CD4-positive, alpha-beta memory T cell (primary cell): ENCODE measurements at regions not wholly inside any gene's neighbourhood (a gene's known extent, or its start where the extent isn't known, plus 50 kb on each side); places are given as distances from the start of the nearest gene placed in this dataset.
"Not testable (repeated sequence)": the region's sequence is repeated elsewhere in the genome, so short reads cannot be mapped to it uniquely, and the experiment has no call there.

Source experiments
- CTCF ChIA-PET: fragments of 350-600 bp; sonication (Branson Sonifier 250); formaldehyde crosslinking; loops from one replicate; lab custom pipeline; 2021; ENCODE audit warnings: inconsistent platforms; ENCODE audit not compliant: partially characterized antibody; lab: Charles Lee
- POLR2A ChIA-PET: fragments of 350-600 bp; sonication (Branson Sonifier 250); formaldehyde crosslinking; loops from one replicate; lab custom pipeline; 2021; ENCODE audit not compliant: partially characterized antibody; lab: Charles Lee
- DNase-seq, 5 donors: peaks; one replicate each; pipeline versions ENCODE4 v3.0.0 to v3.0.0-alpha.2; 2020 to 2022; ENCODE audit warnings: mixed read lengths in 1 of 5
- H3K27ac ChIP-seq: one replicate; pipeline ENCODE4 v1.7.0; 2013; ENCODE audit warnings: low read depth, low read length
- H3K27me3 ChIP-seq: 2 replicates; pipeline ENCODE4 v1.7.0; 2013; ENCODE audit warnings: mild to moderate bottlenecking, low read length, moderate library complexity; ENCODE audit not compliant: insufficient read depth
- H3K36me3 ChIP-seq: 2 replicates; pipeline ENCODE4 v1.7.0; 2013; ENCODE audit warnings: mild to moderate bottlenecking, low read length, moderate library complexity; ENCODE audit not compliant: insufficient read depth
- H3K4me1 ChIP-seq: 2 replicates; pipeline ENCODE4 v1.7.0; 2013; ENCODE audit warnings: mild to moderate bottlenecking, low read length, moderate library complexity; ENCODE audit not compliant: insufficient read depth
- H3K4me3 ChIP-seq, 2 donors: one replicate each; pipeline ENCODE4 v1.7.0; 2013; ENCODE audit warnings: low read length in 2 of 2, mild to moderate bottlenecking in 1 of 2
- H3K9me3 ChIP-seq, 2 donors: one replicate each; pipeline ENCODE4 v1.7.0; 2013; ENCODE audit warnings: low read length in 2 of 2, control low read depth in 1 of 2; ENCODE audit not compliant: control insufficient read depth in 1 of 2
- H3K27ac Mint-ChIP-seq, 7 donors: one replicate each; pipeline ENCODE4 v1.8.0; 2020 to 2021; ENCODE audit warnings: mixed read lengths in 7 of 7, mild to moderate bottlenecking in 6 of 7, inconsistent platforms in 3 of 7, moderate library complexity in 3 of 7
- H3K27me3 Mint-ChIP-seq, 2 donors: one replicate each; pipeline ENCODE4 v1.8.0; 2020 to 2021; ENCODE audit warnings: mixed read lengths in 2 of 2
- H3K36me3 Mint-ChIP-seq, 2 donors: one replicate each; pipeline ENCODE4 v1.8.0; 2020 to 2021; ENCODE audit warnings: mixed read lengths in 2 of 2, inconsistent platforms in 1 of 2, mild to moderate bottlenecking in 1 of 2
- H3K4me1 Mint-ChIP-seq, 4 donors: one replicate each; pipeline ENCODE4 v1.8.0; 2020 to 2021; ENCODE audit warnings: mixed read lengths in 4 of 4, mild to moderate bottlenecking in 1 of 4
- H3K4me3 Mint-ChIP-seq, 8 donors: one replicate each; pipeline ENCODE4 v1.8.0; 2020 to 2021; ENCODE audit warnings: mixed read lengths in 8 of 8, mild to moderate bottlenecking in 7 of 8, moderate library complexity in 6 of 8, inconsistent platforms in 3 of 8
- H3K9me3 Mint-ChIP-seq, 8 donors: one replicate each; pipeline ENCODE4 v1.8.0; 2020 to 2021; ENCODE audit warnings: mixed read lengths in 8 of 8, mild to moderate bottlenecking in 5 of 8, inconsistent platforms in 3 of 8, moderate library complexity in 1 of 8
- intact Hi-C: fragments of 100-400 bp; cut with micrococcal nuclease; formaldehyde crosslinking; loops from one replicate; pipeline ENCODE4 v1.15.1; 2023

GRCh38 chr6:50995036-50995435, 176.4 kb downstream of the TFAP2B start:
- no peaks in the 10 kb centered on the region for H3K4me1 Mint-ChIP-seq
- Histone ChIP-seq H3K4me3 (no peak overlapping the region), H3K27me3 (no peaks in the 10 kb centered on the region), H3K9me3 (no peaks in the 10 kb centered on the region), H3K36me3 (no peaks in the 10 kb centered on the region), H3K27ac (no peak overlapping the region), H3K4me1 (no peaks in the 10 kb centered on the region)
- no peak for DNase-seq
- H3K27me3 Mint-ChIP-seq: no peaks in the 10 kb centered on the region
- CTCF ChIA-PET: no interaction called here
- peaks cover 0 to 4% (median 0%) of the 10 kb centered on the region in 8 donors for H3K9me3 Mint-ChIP-seq
- no peaks in the 10 kb centered on the region for H3K36me3 Mint-ChIP-seq
- no peak overlapping the region for H3K4me3 Mint-ChIP-seq
- no peak overlapping the region for H3K27ac Mint-ChIP-seq
- intact Hi-C loops: no loop called here
- POLR2A ChIA-PET: no interaction called here

DNA sequence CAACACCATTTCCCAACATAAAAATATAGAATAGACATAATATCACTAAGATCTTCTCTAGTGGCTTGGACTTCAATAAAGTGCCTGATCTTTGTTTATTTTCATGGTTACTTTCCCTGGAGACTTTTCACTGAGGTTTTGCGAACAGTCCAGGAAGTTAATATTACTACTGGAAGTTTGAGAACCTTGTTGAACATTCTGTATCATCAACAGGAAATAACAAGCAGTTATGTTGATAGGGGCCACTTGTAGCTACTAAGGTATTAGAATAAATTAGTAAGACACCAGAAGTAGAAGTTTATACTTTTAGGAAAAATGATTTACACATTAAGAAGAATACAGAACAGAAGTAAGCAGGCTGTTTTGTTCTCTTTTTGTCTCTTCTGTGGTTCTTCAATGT, 180.2 kb downstream of the TFAP2B start:
- no peaks in the 10 kb centered on the region for H3K4me1 Mint-ChIP-seq
- Histone ChIP-seq H3K4me3 (no peak overlapping the region), H3K9me3 (no peaks in the 10 kb centered on the region), H3K4me1 (no peaks in the 10 kb centered on the region), H3K27ac (no peak overlapping the region), H3K27me3 (no peaks in the 10 kb centered on the region), H3K36me3 (no peaks in the 10 kb centered on the region)
- intact Hi-C loops: no loop called here
- H3K4me3 Mint-ChIP-seq: no peak overlapping the region
- H3K27ac Mint-ChIP-seq: no peak overlapping the region
- ChIA-PET CTCF (no interaction called here), POLR2A (no interaction called here)
- H3K9me3 Mint-ChIP-seq: peaks cover 0 to 14% (median 3%) of the 10 kb centered on the region in 8 donors
- H3K27me3 Mint-ChIP-seq: no peaks in the 10 kb centered on the region
- DNase-seq: no peak
- no peaks in the 10 kb centered on the region for H3K36me3 Mint-ChIP-seq

DNA sequence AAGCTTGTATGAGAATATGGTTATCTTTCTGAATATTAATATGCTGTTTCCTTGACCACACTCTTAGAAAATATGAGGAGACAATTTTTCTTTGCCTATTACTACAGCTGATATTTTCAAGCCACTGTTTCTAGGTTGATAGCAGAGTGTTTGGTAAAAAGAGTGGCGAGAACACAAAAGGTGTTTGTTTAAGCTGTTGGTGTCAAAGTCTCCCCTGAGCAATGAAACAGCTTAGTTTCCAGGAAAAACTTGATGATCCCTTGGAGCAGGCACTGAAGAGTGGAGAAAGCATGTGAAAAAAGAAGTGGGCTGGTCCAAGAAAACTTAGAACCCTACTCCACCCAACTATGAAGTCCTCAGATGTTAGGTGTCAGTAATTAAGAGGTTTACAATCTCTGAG, 182.7 kb downstream of the TFAP2B start:
- H3K27ac ChIP-seq: no peak overlapping the region
- H3K4me3 Mint-ChIP-seq: no peak overlapping the region
- H3K36me3 ChIP-seq: no peaks in the 10 kb centered on the region
- no peaks in the 10 kb centered on the region for H3K4me1 Mint-ChIP-seq
- H3K27ac Mint-ChIP-seq: no peak overlapping the region
- H3K9me3 Mint-ChIP-seq: peaks cover 0 to 14% (median 3%) of the 10 kb centered on the region in 8 donors
- intact Hi-C loops: no loop called here
- CTCF ChIA-PET: no interaction called here
- H3K27me3 ChIP-seq: no peaks in the 10 kb centered on the region
- POLR2A ChIA-PET: no interaction called here
- H3K4me3 ChIP-seq: no peak overlapping the region
- H3K9me3 ChIP-seq: no peaks in the 10 kb centered on the region
- no peak for DNase-seq
- no peaks in the 10 kb centered on the region for H3K27me3 Mint-ChIP-seq
- H3K36me3 Mint-ChIP-seq: no peaks in the 10 kb centered on the region
- no peaks in the 10 kb centered on the region for H3K4me1 ChIP-seq

DNA sequence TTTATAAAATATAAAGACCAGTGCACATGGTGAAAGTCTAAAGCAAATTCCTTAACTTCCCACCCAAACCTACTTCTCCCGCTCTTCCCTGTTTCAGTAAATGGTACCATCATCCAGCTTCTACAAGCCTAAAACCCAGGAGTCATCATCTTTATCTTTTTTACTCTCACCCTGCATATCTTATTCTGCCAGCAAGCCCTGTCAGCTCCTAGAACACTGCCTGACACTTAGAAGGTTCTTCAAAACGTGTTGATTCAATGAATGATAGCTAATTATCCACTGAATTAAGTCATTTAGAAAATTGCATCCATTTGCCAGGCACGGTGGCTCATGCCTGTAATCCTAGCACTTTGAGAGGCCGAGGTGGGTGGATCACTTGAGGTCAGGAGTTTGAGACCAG, 185.7 kb downstream of the TFAP2B start:
- Histone ChIP-seq H3K4me3 (no peak overlapping the region), H3K27ac (no peak overlapping the region), H3K9me3 (no peaks in the 10 kb centered on the region), H3K4me1 (no peaks in the 10 kb centered on the region), H3K36me3 (no peaks in the 10 kb centered on the region), H3K27me3 (no peaks in the 10 kb centered on the region)
- Mint-ChIP-seq H3K27ac (no peak overlapping the region), H3K9me3 (peaks cover 0 to 19% (median 4%) of the 10 kb centered on the region in 8 donors), H3K27me3 (no peaks in the 10 kb centered on the region), H3K4me1 (no peaks in the 10 kb centered on the region), H3K36me3 (no peaks in the 10 kb centered on the region), H3K4me3 (no peak overlapping the region)
- intact Hi-C loops: no loop called here
- ChIA-PET CTCF (interaction anchor here (1.4 kb wide), 1 partner anchor 11 kb away, joined by 3 read pairs; no protein-coding TSS in a partner anchor), POLR2A (no interaction called here)
- no peak for DNase-seq

DNA sequence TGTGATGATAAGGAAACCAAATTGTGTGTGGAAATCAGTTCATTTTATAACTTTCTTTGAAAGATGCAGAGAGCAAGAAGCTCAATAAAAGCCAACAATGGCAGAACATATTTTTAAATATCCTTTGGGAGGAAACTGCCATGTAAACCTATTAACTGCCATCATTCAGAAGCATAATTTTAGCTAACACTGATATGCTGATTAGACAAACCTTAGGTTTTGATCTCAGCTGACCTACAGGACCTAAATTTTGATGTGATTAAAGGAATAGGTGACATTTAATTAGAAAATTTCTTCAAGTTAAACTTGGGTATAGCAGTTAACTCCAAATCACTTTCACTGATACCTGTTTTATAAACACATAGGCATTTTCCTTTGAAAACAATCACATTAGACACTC, 187.1 kb downstream of the TFAP2B start:
- Mint-ChIP-seq H3K4me1 (no peaks in the 10 kb centered on the region), H3K4me3 (no peak overlapping the region), H3K36me3 (no peaks in the 10 kb centered on the region), H3K27me3 (no peaks in the 10 kb centered on the region), H3K27ac (no peak overlapping the region), H3K9me3 (peaks cover 0 to 18% (median 3%) of the 10 kb centered on the region in 8 donors)
- ChIA-PET CTCF (no interaction called here), POLR2A (no interaction called here)
- Histone ChIP-seq H3K27me3 (no peaks in the 10 kb centered on the region), H3K36me3 (no peaks in the 10 kb centered on the region), H3K27ac (no peak overlapping the region), H3K9me3 (no peaks in the 10 kb centered on the region), H3K4me3 (no peak overlapping the region), H3K4me1 (no peaks in the 10 kb centered on the region)
- intact Hi-C loops: no loop called here
- no peak for DNase-seq

DNA sequence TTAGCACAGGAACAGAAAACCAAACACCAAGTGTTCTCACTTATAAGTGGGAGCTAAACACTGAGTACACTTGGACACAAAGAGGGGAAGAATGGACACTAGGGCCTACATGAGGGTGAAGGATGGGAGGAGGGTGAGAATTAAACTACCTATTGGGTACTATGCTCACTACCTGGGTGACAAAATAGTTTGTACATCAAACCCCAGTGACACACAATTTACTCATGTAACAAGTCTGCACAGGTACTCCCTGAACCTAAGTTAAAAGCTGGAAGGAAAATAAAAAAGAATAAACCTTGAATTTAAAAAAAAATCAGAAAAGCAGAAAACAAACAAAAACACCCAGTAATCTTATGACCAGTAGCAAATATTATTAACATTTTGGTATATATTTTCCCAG, 188.6 kb downstream of the TFAP2B start:
- CTCF ChIA-PET: no interaction called here
- Mint-ChIP-seq H3K27me3 (no peaks in the 10 kb centered on the region), H3K27ac (no peak overlapping the region), H3K9me3 (peaks cover 0 to 9% (median under 1%) of the 10 kb centered on the region in 8 donors), H3K4me3 (no peak overlapping the region), H3K4me1 (no peaks in the 10 kb centered on the region), H3K36me3 (no peaks in the 10 kb centered on the region)
- POLR2A ChIA-PET: no interaction called here
- no peak for DNase-seq
- H3K9me3 ChIP-seq: no peaks in the 10 kb centered on the region
- H3K4me1 ChIP-seq: no peaks in the 10 kb centered on the region
- no peak overlapping the region for H3K4me3 ChIP-seq
- intact Hi-C loops: no loop called here
- H3K27ac ChIP-seq: no peak overlapping the region
- no peaks in the 10 kb centered on the region for H3K36me3 ChIP-seq
- no peaks in the 10 kb centered on the region for H3K27me3 ChIP-seq

DNA sequence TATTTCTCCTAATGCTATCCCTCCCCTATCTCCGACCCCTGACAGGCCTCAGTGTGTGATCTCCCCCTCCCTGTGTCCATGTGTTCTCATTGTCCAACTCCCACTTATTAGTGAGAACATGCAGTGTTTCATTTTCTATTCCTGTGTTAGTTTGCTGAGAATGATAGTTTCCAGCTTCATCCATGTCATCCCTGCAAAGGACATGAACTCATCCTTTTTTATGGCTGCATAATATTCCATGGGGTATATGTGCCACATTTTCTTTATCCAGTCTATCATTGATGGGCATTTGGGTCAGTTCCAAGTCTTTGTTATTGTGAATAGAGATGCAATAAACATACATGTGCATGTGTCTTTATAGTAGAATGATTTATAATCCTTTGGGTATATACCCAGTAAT, 190.0 kb downstream of the TFAP2B start:
- POLR2A ChIA-PET, H3K4me3 ChIP-seq, H3K27me3 Mint-ChIP-seq, H3K27ac Mint-ChIP-seq, H3K4me3 Mint-ChIP-seq, H3K4me1 ChIP-seq, DNase-seq, H3K36me3 ChIP-seq, CTCF ChIA-PET, H3K36me3 Mint-ChIP-seq, H3K9me3 ChIP-seq, H3K27ac ChIP-seq, H3K4me1 Mint-ChIP-seq, H3K9me3 Mint-ChIP-seq, H3K27me3 ChIP-seq, intact Hi-C loops: not testable (repeated sequence)

DNA sequence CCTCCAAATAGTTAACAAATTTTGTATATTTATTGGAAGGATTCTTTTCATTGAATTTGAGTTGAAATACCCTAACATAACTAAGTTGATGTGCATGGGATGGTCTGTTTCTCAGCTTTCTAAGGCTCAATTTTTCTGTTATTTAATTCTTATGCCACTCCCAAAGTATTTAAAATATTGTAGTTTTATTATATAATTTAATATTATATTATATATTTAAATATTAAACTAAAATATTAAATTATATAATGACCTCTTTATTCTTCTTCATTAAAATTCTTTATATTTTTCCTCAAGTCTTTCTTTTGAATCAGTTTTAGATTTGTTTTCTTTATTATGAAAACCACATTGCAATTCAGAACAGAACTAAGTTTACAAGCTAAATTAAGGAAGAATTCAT, 194.7 kb downstream of the TFAP2B start:
- Histone ChIP-seq H3K4me1 (no peaks in the 10 kb centered on the region), H3K4me3 (no peak overlapping the region), H3K9me3 (no peaks in the 10 kb centered on the region), H3K27ac (no peak overlapping the region), H3K27me3 (no peaks in the 10 kb centered on the region), H3K36me3 (no peaks in the 10 kb centered on the region)
- CTCF ChIA-PET: no interaction called here
- H3K27ac Mint-ChIP-seq: no peak overlapping the region
- POLR2A ChIA-PET: no interaction called here
- DNase-seq: no peak
- H3K27me3 Mint-ChIP-seq: no peaks in the 10 kb centered on the region
- intact Hi-C loops: no loop called here
- H3K36me3 Mint-ChIP-seq: no peaks in the 10 kb centered on the region
- no peaks in the 10 kb centered on the region for H3K4me1 Mint-ChIP-seq
- peaks cover 0 to 9% (median 0%) of the 10 kb centered on the region in 8 donors for H3K9me3 Mint-ChIP-seq
- H3K4me3 Mint-ChIP-seq: no peak overlapping the region
